ENCODE measurements at regions not wholly inside any gene's neighbourhood (a gene's known extent, or its start where the extent isn't known, plus 50 kb on each side); places are given as distances from the start of the nearest gene placed in this dataset.

DNA sequence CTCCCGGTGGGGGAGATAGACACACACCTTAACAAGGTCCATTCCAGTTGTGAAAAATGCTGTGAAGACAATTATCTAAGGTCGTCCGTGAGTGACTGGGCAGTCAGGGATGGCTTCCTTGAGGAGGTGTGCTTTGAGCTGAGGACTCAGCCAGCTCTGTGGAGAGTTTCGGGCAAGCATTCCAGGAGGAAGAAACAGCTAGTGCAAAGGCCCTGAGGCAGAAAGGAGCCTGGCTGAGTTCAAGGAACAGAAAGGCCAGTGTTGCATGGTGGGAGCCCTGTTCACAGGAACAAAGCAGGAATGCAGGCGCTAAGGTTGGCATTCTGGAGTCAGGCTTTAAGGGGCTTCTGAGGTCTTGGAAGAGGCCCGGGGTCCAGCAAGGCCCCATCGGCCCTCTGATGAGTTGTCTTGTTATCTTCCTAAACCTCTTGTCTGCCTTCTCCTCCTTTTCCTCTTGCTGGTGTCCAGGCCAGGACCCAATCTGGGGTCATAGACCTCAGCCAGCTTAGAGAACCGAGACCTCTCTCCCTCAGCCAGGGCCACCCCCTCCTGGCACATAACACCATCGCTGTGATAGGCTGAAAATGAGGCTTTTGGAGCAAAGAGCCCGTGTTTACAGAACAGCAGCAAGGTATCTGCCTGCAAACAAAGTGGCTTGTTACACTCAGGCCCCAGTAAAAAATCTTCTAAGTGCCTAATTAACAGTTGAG lies 270.2 kb upstream of the MVB12B start:
- TF ChIP-seq, protein P1, sequence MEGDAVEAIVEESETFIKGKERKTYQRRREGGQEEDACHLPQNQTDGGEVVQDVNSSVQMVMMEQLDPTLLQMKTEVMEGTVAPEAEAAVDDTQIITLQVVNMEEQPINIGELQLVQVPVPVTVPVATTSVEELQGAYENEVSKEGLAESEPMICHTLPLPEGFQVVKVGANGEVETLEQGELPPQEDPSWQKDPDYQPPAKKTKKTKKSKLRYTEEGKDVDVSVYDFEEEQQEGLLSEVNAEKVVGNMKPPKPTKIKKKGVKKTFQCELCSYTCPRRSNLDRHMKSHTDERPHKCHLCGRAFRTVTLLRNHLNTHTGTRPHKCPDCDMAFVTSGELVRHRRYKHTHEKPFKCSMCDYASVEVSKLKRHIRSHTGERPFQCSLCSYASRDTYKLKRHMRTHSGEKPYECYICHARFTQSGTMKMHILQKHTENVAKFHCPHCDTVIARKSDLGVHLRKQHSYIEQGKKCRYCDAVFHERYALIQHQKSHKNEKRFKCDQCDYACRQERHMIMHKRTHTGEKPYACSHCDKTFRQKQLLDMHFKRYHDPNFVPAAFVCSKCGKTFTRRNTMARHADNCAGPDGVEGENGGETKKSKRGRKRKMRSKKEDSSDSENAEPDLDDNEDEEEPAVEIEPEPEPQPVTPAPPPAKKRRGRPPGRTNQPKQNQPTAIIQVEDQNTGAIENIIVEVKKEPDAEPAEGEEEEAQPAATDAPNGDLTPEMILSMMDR (conservative IDR thresholded peaks at IDR 0.05) = no peak
- TF ChIP-seq ZFX (IDR thresholded peaks at IDR 0.05) = no peak

All from C4-2B (cell line).